ENCODE measurements at regions not wholly inside any gene's neighbourhood (a gene's known extent, or its start where the extent isn't known, plus 50 kb on each side); places are given as distances from the start of the nearest gene placed in this dataset.

DNA sequence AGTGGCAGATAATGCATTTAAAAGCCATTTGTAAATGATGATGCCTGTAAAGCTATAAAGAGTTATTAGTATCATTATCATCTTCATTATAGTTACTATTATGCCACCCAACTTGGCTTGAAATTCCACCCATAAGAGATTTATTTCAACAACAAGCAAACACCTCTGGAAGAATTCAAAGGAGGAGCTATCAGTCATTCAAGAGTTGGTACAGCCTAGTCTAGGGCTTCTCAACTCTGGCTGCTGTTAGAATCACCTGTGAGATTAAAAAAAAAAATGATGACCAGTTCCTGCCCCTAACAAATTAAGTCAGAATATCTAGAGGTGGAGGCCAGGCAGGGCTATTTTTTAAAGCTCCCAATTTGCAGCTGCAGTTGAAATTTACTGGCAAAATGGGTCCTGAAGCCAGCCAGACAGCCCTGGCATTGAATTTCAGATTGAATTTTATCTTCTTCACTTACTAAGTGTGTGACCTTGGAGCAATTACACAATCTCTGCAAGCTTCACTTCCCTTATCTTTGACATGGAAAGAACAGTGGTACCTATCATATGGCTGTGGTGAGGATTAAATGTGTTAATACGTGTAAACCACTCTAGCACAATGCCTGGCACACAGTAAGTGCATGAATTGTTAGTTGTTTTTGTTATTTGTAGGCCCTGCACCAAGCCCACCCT is 52.9 kb upstream of the EDA start:
- POLR2A ChIA-PET, result no interaction called here
- FAIRE-seq (peak; percentile 7), DNase-seq (ENCODE audit: low read depth in 1 of 2, low spot score in 1 of 2) (no peak), ATAC-seq (no peak)
- no peaks in the 10 kb centered on the region for H3K9me3 ChIP-seq
- no peak overlapping the region for H3K27ac ChIP-seq
- no peak overlapping the region for H3K4me3 ChIP-seq
- H3K4me2 ChIP-seq, result no peak overlapping the region
- WGBS (ENCODE audit: missing lambda C conversion rate), result 0% methylated on average over 1 of the region's 1 CpG
- no peak for TF ChIP-seq RAD21 (conservative IDR thresholded peaks at IDR 0.05 in 1 of 2, IDR thresholded peaks at IDR 0.05 in 1 of 2)
- TF ChIP-seq BHLHE40 (IDR thresholded peaks at IDR 0.05; ENCODE audit: low read depth, low read length), result no peak
- TF ChIP-seq TFCP2L1 (CRISPR knock-in tag; IDR thresholded peaks at IDR 0.05), result no peak
- no peak for TF ChIP-seq NFE2L2 (conservative IDR thresholded peaks at IDR 0.05; ENCODE audit: low read length)
- no peak for TF ChIP-seq MAFK (IDR thresholded peaks at IDR 0.05; ENCODE audit: partially characterized antibody)
- TF ChIP-seq, protein P1, sequence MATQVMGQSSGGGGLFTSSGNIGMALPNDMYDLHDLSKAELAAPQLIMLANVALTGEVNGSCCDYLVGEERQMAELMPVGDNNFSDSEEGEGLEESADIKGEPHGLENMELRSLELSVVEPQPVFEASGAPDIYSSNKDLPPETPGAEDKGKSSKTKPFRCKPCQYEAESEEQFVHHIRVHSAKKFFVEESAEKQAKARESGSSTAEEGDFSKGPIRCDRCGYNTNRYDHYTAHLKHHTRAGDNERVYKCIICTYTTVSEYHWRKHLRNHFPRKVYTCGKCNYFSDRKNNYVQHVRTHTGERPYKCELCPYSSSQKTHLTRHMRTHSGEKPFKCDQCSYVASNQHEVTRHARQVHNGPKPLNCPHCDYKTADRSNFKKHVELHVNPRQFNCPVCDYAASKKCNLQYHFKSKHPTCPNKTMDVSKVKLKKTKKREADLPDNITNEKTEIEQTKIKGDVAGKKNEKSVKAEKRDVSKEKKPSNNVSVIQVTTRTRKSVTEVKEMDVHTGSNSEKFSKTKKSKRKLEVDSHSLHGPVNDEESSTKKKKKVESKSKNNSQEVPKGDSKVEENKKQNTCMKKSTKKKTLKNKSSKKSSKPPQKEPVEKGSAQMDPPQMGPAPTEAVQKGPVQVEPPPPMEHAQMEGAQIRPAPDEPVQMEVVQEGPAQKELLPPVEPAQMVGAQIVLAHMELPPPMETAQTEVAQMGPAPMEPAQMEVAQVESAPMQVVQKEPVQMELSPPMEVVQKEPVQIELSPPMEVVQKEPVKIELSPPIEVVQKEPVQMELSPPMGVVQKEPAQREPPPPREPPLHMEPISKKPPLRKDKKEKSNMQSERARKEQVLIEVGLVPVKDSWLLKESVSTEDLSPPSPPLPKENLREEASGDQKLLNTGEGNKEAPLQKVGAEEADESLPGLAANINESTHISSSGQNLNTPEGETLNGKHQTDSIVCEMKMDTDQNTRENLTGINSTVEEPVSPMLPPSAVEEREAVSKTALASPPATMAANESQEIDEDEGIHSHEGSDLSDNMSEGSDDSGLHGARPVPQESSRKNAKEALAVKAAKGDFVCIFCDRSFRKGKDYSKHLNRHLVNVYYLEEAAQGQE (IDR thresholded peaks at IDR 0.05), result no peak
- TF ChIP-seq RNF2 (IDR thresholded peaks at IDR 0.05; ENCODE audit: borderline replicate concordance, low read depth), result no peak
- no peak for TF ChIP-seq HDAC2 (IDR thresholded peaks at IDR 0.05)
- TF ChIP-seq RCOR1 (IDR thresholded peaks at IDR 0.05; ENCODE audit: low read depth, low read length), result no peak
- no peak for TF ChIP-seq KDM5A (IDR thresholded peaks at IDR 0.05)
- no peak for TF ChIP-seq ZC3H11A (IDR thresholded peaks at IDR 0.05)
- no peak for TF ChIP-seq EP300 (IDR thresholded peaks at IDR 0.05)
- TF ChIP-seq FOXS1 (CRISPR knock-in tag; IDR thresholded peaks at IDR 0.05), result no peak
- TF ChIP-seq, protein P2, sequence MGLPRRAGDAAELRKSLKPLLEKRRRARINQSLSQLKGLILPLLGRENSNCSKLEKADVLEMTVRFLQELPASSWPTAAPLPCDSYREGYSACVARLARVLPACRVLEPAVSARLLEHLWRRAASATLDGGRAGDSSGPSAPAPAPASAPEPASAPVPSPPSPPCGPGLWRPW (IDR thresholded peaks at IDR 0.05), result no peak
- no peak for TF ChIP-seq RARB (CRISPR knock-in tag; IDR thresholded peaks at IDR 0.05)
- TF ChIP-seq, protein P3, sequence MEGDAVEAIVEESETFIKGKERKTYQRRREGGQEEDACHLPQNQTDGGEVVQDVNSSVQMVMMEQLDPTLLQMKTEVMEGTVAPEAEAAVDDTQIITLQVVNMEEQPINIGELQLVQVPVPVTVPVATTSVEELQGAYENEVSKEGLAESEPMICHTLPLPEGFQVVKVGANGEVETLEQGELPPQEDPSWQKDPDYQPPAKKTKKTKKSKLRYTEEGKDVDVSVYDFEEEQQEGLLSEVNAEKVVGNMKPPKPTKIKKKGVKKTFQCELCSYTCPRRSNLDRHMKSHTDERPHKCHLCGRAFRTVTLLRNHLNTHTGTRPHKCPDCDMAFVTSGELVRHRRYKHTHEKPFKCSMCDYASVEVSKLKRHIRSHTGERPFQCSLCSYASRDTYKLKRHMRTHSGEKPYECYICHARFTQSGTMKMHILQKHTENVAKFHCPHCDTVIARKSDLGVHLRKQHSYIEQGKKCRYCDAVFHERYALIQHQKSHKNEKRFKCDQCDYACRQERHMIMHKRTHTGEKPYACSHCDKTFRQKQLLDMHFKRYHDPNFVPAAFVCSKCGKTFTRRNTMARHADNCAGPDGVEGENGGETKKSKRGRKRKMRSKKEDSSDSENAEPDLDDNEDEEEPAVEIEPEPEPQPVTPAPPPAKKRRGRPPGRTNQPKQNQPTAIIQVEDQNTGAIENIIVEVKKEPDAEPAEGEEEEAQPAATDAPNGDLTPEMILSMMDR (IDR thresholded peaks at IDR 0.05), result no peak
- TF ChIP-seq, protein P4, sequence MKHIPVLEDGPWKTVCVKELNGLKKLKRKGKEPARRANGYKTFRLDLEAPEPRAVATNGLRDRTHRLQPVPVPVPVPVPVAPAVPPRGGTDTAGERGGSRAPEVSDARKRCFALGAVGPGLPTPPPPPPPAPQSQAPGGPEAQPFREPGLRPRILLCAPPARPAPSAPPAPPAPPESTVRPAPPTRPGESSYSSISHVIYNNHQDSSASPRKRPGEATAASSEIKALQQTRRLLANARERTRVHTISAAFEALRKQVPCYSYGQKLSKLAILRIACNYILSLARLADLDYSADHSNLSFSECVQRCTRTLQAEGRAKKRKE (CRISPR knock-in tag; IDR thresholded peaks at IDR 0.05; ENCODE audit: low read depth), result no peak
- TF ChIP-seq, protein P5, sequence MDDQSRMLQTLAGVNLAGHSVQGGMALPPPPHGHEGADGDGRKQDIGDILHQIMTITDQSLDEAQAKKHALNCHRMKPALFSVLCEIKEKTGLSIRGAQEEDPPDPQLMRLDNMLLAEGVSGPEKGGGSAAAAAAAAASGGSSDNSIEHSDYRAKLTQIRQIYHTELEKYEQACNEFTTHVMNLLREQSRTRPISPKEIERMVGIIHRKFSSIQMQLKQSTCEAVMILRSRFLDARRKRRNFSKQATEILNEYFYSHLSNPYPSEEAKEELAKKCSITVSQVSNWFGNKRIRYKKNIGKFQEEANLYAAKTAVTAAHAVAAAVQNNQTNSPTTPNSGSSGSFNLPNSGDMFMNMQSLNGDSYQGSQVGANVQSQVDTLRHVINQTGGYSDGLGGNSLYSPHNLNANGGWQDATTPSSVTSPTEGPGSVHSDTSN (IDR thresholded peaks at IDR 0.05), result no peak
- no peak for TF ChIP-seq CHD2 (IDR thresholded peaks at IDR 0.05; ENCODE audit: low read length, partially characterized antibody)
- TF ChIP-seq CBX2 (IDR thresholded peaks at IDR 0.05; ENCODE audit: borderline replicate concordance, low read depth), result no peak
- CTCF ChIA-PET, result interaction anchor here (0.6 kb wide), 2 partner anchors 24 to 820 kb away, joined by 3 to 4 read pairs; no protein-coding TSS in a partner anchor
- no peaks in the 10 kb centered on the region for H3K4me1 ChIP-seq

Data from A549 (cell line).